HUES48 (cell line): ENCODE measurements at regions not wholly inside any gene's neighbourhood (a gene's known extent, or its start where the extent isn't known, plus 50 kb on each side); places are given as distances from the start of the nearest gene placed in this dataset.

Source experiments
- H3K27ac ChIP-seq: one replicate; pipeline ENCODE4 v1.7.0; 2013; ENCODE audit warnings: low read depth, low read length, inconsistent platforms
- H3K27me3 ChIP-seq: 2 replicates; pipeline ENCODE4 v1.6.1; 2013; ENCODE audit warnings: mild to moderate bottlenecking, low read length; ENCODE audit not compliant: control insufficient read depth, insufficient read depth
- H3K36me3 ChIP-seq: 2 replicates; pipeline ENCODE4 v1.6.1; 2013; ENCODE audit warnings: low read length; ENCODE audit not compliant: control insufficient read depth, insufficient read depth
- H3K4me1 ChIP-seq: 2 replicates; pipeline ENCODE4 v1.6.1; 2013; ENCODE audit warnings: mild to moderate bottlenecking, low read length; ENCODE audit not compliant: control insufficient read depth, insufficient read depth
- H3K4me3 ChIP-seq: 2 replicates; pipeline ENCODE4 v1.5.1; 2013; ENCODE audit warnings: mild to moderate bottlenecking, low read depth, low read length
- H3K9ac ChIP-seq: 2 replicates; pipeline ENCODE4 v1.6.1; 2013; ENCODE audit warnings: mild to moderate bottlenecking, low read depth, low read length, moderate library complexity
- H3K9me3 ChIP-seq: 2 replicates; pipeline ENCODE4 v1.6.1; 2013; ENCODE audit warnings: low read length; ENCODE audit not compliant: control insufficient read depth, insufficient read depth

GRCh38 chr7:126179916-126180315 lies 1072.8 kb downstream of the GRM8 start:
- Histone ChIP-seq H3K9me3 (no peaks in the 10 kb centered on the region), H3K4me3 (no peak overlapping the region), H3K27me3 (no peaks in the 10 kb centered on the region), H3K4me1 (no peaks in the 10 kb centered on the region), H3K36me3 (no peaks in the 10 kb centered on the region), H3K9ac (no peak overlapping the region), H3K27ac (no peak overlapping the region)

- Histone ChIP-seq H3K9ac (no peak overlapping the region), H3K27me3 (no peaks in the 10 kb centered on the region), H3K36me3 (no peaks in the 10 kb centered on the region), H3K27ac (no peak overlapping the region), H3K4me3 (no peak overlapping the region), H3K9me3 (no peaks in the 10 kb centered on the region), H3K4me1 (no peaks in the 10 kb centered on the region)
Measured at GRCh38 chr7:126178865-126179264, 1073.9 kb downstream of the GRM8 start.

- H3K9me3 ChIP-seq: no peaks in the 10 kb centered on the region
- no peak overlapping the region for H3K9ac ChIP-seq
- no peak overlapping the region for H3K27ac ChIP-seq
- H3K36me3 ChIP-seq: no peaks in the 10 kb centered on the region
- no peak overlapping the region for H3K4me3 ChIP-seq
- H3K27me3 ChIP-seq: no peaks in the 10 kb centered on the region
- H3K4me1 ChIP-seq: no peaks in the 10 kb centered on the region
Measured at GRCh38 chr7:126177782-126178181, 1075.0 kb downstream of the GRM8 start.

GRCh38 chr7:126166645-126167044 lies 1086.1 kb downstream of the GRM8 start:
- no peaks in the 10 kb centered on the region for H3K4me1 ChIP-seq
- H3K9ac ChIP-seq: no peak overlapping the region
- H3K27ac ChIP-seq: no peak overlapping the region
- H3K9me3 ChIP-seq: no peaks in the 10 kb centered on the region
- H3K36me3 ChIP-seq: no peaks in the 10 kb centered on the region
- H3K27me3 ChIP-seq: no peaks in the 10 kb centered on the region
- H3K4me3 ChIP-seq: no peak overlapping the region

GRCh38 chr7:126163647-126164046 lies 1089.1 kb downstream of the GRM8 start:
- H3K27me3 ChIP-seq: no peaks in the 10 kb centered on the region

GRCh38 chr7:126157391-126157790 lies 1095.3 kb downstream of the GRM8 start:
- Histone ChIP-seq H3K27ac (no peak overlapping the region), H3K4me3 (no peak overlapping the region), H3K9me3 (peaks cover 4% of the 10 kb centered on the region; the same call in 1 of the 2 replicates), H3K9ac (no peak overlapping the region), H3K27me3 (no peaks in the 10 kb centered on the region), H3K4me1 (no peaks in the 10 kb centered on the region), H3K36me3 (no peaks in the 10 kb centered on the region)

More at GRCh38 chr7:126163647-126164046, 1089.1 kb downstream of the GRM8 start:
- no peak overlapping the region for H3K9ac ChIP-seq
- H3K9me3 ChIP-seq: no peaks in the 10 kb centered on the region
- no peak overlapping the region for H3K4me3 ChIP-seq
- no peaks in the 10 kb centered on the region for H3K4me1 ChIP-seq
- no peaks in the 10 kb centered on the region for H3K36me3 ChIP-seq
- H3K27ac ChIP-seq: no peak overlapping the region

GRCh38 chr7:126150278-126150958 lies 1102.3 kb downstream of the GRM8 start:
- Histone ChIP-seq H3K27me3 (no peaks in the 10 kb centered on the region), H3K9ac (no peak overlapping the region)

GRCh38 chr7:126140858-126141466 lies 1111.8 kb downstream of the GRM8 start:
- Histone ChIP-seq H3K36me3 (no peaks in the 10 kb centered on the region), H3K4me1 (peaks cover 6% of the 10 kb centered on the region; the same call in 1 of the 2 replicates), H3K27me3 (no peaks in the 10 kb centered on the region), H3K4me3 (no peak overlapping the region), H3K27ac (no peak overlapping the region), H3K9ac (no peak overlapping the region), H3K9me3 (no peaks in the 10 kb centered on the region)

More at GRCh38 chr7:126150278-126150958, 1102.3 kb downstream of the GRM8 start:
- Histone ChIP-seq H3K36me3 (no peaks in the 10 kb centered on the region), H3K9me3 (no peaks in the 10 kb centered on the region), H3K27ac (no peak overlapping the region), H3K4me3 (no peak overlapping the region), H3K4me1 (no peaks in the 10 kb centered on the region; the same call in 1 of the 2 replicates)

- Histone ChIP-seq H3K4me3 (no peak overlapping the region), H3K36me3 (no peaks in the 10 kb centered on the region), H3K9me3 (no peaks in the 10 kb centered on the region), H3K4me1 (no peaks in the 10 kb centered on the region), H3K9ac (no peak overlapping the region), H3K27me3 (no peaks in the 10 kb centered on the region), H3K27ac (no peak overlapping the region)
Measured at GRCh38 chr7:126119981-126120380, 1132.8 kb downstream of the GRM8 start.

- Histone ChIP-seq H3K27me3 (no peaks in the 10 kb centered on the region), H3K4me1 (no peaks in the 10 kb centered on the region), H3K9me3 (no peaks in the 10 kb centered on the region), H3K27ac (no peak overlapping the region), H3K9ac (no peak overlapping the region), H3K4me3 (no peak overlapping the region), H3K36me3 (no peaks in the 10 kb centered on the region)
Measured at GRCh38 chr7:126103582-126103981, 1149.2 kb downstream of the GRM8 start.

- Histone ChIP-seq H3K4me3 (no peak overlapping the region), H3K36me3 (no peaks in the 10 kb centered on the region), H3K9ac (no peak overlapping the region), H3K27ac (no peak overlapping the region), H3K4me1 (peaks cover 11% of the 10 kb centered on the region), H3K9me3 (peaks cover 5% of the 10 kb centered on the region), H3K27me3 (no peaks in the 10 kb centered on the region)
Measured at GRCh38 chr7:126083014-126083413, 1153.4 kb upstream of the POT1 start.
